HG03039 (cell line): ENCODE measurements at regions not wholly inside any gene's neighbourhood (a gene's known extent, or its start where the extent isn't known, plus 50 kb on each side); places are given as distances from the start of the nearest gene placed in this dataset.
A peak's percentile ranks its signal among the peaks of the same experiment; 100 is the strongest.
"Not testable (repeated sequence)": the region's sequence is repeated elsewhere in the genome, so short reads cannot be mapped to it uniquely, and the experiment has no call there.

Source experiments
- ATAC-seq: cut with Tn5 transposase; IDR thresholded peaks from one replicate; pipeline ENCODE4 v1.9.1; 2021; ENCODE audit warnings: mild to moderate bottlenecking, moderate library complexity; ENCODE audit not compliant: unreplicated experiment

DNA sequence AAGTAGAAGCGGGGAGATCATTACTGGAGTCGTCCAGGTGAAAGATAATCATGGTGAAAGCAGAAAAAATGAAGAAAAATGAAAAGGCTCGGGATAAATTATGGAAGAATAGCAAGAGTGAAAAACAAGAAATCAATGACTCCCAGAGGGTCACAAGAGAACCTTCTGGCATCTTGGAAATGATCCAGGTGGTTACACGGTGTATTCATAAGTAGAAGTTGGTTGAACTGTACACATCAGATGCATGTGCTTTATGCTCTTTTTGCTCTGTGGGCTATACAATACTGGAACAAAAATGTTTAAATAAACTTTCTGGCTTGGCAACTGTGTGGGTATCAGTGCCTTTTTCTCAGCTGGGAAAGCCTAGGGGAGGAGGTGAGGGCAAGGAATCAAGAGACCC lies 348.9 kb downstream of the RND3 start:
- ATAC-seq = no peak

DNA sequence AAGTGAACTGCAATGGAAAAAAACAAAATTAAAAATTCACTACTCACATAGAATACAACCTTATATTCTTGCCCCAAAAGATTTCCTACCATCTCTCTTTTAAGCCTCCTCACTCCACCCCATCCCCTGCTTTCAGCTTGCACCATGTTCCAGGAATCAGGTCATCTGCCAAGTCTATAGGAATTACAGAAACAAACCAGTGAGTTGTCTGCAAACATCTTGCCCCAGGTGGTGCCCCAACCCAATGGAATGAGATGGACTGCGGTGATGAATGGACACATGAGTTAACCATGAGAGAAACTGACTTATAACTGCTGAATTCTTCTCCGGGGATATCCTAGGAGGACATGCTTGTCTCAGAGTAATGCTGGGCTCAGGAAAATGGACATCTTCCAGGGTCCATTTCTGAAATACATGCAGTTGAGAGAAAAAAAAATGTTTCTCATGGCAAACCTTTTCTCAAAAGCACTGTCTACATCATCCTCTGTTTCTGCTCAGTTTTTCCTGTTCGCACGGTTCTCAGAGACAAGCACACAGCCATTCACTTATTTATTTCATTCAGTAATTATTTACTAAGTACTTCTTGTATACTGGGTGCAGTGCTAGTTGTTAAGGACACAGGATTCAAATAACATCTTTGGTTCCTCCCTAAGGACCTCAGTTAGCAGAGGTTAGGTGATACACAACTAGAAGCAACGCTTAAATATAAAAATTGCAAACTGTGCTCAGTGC lies 350.0 kb downstream of the RND3 start:
- ATAC-seq = no peak

DNA sequence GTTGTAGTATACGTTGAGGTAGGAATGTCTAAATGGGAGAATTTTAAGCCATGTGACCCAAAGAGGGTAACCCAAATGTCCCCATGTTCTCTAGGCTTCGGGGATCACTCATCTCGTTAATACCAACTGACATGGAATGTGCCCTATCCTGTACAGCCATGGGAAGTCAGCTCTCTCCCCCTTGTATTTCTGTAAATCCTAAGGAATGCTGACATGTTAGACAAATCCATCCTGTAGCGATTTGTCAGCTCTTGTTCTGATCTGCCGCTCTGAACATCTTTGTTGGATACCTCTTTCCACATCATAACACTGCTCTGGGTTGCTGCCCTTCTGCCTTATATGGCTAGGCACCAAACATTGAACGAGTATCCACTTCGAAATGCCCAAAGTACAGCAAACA lies 350.6 kb downstream of the RND3 start:
- ATAC-seq = no peak

DNA sequence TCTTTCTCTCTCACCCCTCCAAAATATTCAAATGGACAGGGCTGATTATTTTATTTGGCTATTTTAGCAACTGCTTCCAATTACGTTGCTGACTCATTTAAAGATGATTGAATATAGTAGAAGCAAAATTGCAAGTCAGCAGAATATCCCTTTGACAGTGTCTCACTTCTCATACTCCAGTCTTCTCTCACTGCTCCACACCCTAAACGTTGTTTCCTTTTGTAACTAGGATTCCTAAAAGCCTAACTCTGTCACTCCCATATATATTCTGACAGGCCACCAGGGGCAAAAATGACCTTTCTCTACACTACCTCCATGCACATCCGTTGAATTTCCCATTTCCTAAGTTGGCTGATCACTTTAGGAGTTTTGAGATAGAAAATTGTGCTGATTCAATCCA lies 351.1 kb downstream of the RND3 start:
- ATAC-seq = no peak

DNA sequence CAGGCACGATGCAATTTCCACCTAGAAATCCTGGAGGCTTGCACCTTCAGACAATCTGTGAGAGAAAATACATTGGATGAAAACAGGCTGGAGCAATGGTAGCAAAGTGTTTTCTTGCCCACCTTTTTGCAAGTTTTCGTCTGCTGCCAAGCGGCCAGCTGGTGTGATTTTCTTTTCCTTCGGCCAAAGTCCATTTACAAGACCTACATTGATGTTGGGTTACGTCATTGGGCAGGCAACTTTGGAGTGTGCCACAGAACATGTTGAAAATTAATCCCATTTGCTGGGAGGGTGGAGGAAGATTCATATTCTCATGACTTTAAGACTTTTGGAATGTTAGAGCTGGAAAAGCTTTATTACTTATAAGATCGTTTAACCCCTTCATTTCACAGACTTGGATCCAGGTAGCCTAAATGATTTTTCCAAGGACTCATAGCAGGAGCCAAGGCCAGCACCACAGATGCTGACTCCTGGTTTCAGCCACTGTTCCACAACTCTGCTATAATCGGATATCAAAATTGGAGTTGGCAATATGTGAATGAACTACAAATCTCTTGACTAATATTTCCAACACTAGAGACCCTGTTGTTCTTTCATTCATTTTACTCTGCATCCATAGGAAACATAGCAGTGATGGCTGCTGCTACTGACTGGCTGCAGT lies 352.1 kb downstream of the RND3 start:
- ATAC-seq = no peak

DNA sequence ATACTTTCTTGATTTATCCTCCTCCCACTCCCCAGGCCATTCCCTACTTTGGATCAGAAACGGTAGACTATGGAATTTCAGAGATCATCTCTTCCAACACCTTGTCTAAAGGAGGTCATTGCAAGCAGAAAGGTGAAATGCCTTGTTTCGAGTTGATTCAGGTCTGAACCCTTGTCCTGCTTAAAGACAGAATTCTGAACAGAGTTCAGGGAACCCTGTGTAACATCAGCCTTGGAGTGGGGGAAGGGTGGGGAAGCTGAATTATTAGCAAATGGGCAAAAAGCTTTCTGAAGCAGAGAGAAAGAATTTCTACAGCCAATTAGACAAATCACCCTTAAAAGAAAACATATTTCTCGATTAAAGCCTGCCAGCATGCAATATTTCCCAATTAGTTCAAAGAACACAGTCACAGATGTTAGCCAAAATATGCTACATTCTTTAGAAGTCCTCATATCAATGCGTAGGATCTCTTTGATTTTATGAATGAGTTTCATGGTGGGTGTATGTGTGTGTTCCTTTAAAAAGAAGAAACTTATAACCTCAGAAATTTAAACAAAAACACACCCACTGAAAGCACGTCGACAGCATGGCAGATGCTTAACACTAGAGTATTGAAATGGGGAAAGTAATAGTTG lies 353.1 kb downstream of the RND3 start:
- no peak for ATAC-seq

DNA sequence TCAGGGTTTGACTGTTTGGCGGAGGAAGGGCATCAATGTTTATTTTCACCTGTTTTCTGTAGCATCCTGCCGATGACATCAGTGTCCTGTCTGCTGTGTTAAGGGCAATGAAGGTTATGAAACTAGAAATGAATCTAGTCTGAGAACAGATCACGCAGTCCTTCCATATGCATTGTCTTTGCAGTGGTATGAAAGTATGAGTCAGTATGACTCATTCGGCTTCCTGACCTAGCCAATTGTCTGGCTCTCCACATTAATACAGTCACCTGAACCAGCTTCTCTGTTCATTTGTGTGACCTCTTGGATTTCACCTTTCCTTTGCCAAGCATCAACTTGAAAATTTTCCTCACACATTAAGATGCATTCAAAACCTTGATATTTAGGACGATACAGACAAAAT lies 353.8 kb downstream of the RND3 start:
- peak; percentile 92 for ATAC-seq

DNA sequence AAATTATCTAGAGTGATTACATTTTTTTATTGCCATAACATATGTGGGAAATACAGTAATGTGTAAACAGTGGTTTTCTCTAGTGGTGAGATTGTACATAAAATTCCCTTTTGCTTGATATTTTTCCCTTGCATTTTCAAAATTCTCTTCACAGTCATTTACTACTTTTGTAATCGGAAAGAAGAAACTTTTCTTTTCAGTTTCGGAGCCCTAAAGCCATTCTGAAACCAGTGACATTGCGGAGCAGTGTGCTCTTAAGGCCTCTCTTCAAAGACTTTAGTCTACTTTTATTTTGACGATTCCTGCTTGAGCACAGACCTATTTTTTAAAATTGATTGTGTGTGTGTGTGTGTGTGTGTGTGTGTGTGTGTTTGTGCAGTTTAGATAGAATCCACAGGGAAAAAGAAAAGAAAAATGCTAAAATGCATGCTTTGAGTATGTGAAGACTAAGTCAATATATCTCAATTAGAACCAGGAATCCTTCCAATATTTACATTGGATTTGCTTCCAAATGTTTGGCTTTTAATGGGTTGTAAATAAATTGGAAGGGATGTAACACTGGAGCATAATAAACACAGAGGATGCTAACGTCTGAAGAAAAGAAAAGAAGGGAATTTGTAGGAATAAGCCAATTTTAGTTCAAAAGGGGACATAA lies 357.4 kb downstream of the RND3 start:
- ATAC-seq = no peak

DNA sequence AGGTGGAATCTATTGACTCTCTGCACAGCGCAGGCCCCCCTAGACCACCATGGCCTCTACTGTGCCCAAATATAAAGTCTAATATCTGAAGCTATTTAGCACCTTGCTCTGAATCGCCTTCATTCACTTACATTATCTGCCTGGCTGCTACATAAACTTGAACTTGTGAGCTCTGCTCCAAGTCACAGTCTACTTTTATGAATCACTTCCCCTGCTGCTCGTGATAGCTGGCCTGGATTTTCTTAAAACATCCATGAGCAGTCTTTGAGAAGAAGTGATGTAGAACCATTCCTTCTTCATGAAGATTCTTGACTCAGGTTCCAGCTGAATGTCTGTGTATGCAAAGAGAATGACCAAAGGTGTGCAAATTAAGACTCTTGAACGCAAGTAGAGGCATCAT lies 359.5 kb downstream of the RND3 start:
- ATAC-seq = no peak

DNA sequence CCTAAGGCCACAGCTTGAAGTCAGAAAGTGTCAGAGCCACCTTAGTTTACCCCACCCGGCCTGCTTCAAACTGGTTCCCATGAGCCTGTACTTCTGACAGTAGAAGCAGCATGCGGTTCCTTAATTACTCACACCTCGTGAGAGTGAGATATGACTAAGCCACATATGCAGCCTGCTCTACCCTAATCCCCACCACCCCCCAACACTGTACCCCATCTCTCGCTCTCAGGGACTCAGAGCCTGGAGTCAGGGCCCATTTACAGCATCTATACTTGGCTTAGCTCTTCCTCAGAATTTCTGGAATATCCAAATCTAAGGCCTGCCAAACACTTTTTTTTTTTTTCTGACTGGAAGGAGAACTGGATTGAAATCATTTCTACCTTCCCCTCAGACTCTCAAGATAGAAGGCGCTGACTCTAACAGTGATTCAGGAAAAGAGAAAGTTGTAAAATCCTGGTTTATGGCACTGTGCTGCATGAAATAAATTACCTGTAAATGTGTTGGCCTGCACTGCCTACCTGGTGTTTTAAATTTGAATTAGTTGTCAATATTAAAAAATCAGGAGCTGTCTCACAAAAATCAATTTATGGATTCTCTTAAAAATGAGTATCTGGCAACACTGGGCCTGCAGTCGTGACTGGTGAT lies 360.0 kb downstream of the RND3 start:
- ATAC-seq = no peak

DNA sequence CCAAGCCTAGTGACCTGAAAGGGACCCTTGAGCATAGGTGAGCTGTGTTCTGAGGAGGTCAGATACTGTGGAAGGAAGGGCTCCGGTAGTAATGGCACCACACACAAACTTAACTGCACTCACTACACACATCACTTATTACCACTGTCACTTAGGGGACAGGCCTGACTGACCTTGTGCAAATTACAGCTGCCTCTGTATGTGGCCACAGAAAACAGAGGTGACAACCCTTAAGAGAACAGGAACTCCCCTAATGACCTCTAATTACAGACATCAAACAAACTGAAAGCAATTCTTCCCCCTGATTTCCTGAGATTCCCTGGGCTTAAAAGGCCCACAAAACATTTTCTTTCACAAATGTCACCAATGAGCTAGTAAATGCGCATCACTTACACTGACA lies 360.6 kb downstream of the RND3 start:
- ATAC-seq = no peak

DNA sequence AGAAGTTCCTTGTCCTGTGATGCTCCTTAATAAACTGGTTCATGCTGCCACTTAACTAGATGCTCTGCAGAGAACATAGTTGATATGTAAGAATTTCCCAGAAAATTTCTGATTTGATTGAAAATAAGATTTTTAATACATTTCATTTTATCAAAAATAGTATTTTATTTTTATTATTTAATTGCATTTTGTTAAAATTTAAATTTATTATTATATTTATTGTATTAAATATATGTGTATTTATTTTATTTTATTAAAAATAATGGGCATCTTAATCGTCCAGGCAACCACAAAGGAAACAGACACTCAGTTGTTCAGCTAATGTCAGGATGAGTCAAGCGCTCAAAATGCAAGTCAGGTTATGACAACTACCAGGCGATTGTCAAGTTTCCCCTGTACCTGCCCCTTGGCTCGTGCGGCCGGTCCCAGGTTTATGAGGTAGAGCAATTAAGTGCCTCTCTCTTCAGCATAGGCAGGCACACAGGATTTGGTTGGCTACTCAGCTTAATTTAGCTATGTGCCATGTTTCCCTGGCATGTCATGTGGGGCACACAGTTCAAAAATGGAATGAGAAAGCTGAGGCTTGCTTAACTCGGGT lies 361.2 kb downstream of the RND3 start:
- no peak for ATAC-seq

DNA sequence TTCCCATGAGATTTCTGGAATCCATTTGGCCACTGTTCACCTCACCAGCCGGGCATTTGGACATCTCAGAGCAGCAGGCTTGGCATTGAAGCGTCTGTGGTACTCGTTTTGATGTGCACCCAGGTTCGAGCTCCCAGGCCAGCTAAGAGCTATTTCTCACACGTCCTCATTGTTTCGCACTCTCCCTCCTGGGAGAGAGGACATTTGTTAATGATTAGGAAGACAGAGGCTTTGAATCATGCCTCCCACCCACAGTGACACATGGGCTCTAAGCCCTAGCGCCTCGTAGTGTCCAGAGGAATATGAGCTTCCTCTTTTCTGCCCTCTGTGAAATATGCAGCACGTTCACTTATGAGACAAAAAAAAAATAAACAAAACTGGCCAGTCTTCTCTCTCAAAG lies 361.8 kb downstream of the RND3 start:
- ATAC-seq = no peak

DNA sequence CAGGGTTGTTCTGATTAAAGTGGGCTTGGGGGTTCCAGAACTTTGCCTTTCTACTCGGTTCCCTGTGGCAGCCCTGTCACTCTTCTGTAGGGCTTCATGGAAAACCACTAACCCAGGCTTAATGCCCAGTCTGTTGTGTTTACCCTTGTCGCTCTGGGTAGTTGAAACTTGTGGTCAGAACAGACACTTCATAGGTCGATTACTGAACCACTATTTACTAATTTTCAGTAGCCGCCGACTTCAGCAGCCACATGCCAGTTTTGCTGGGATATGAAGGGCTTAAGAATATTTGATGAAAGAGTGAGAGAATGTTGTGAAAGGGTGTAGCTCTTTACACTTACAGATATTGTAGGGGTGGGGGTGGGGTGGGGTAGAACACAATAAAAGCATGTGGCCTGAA lies 362.3 kb downstream of the RND3 start:
- no peak for ATAC-seq

DNA sequence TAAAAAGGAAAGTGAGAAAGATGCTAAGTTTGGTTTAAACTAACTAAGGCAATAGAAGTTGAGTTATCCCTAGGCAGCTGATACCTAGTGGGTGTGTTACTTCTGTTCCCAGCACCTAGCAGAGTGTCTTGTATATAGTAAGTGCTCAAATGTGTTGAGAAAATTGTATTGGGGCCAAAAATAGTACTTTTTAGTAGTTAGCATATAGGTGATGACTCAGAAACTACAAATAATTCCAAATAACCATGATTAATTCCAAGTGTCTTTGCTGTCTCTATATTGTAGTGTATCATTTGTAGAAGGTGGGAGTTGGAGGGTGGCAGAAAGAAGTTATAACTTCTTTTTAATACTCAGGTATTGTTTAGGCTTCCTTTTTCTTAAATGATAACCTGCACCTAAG lies 362.7 kb downstream of the RND3 start:
- ATAC-seq = no peak

DNA sequence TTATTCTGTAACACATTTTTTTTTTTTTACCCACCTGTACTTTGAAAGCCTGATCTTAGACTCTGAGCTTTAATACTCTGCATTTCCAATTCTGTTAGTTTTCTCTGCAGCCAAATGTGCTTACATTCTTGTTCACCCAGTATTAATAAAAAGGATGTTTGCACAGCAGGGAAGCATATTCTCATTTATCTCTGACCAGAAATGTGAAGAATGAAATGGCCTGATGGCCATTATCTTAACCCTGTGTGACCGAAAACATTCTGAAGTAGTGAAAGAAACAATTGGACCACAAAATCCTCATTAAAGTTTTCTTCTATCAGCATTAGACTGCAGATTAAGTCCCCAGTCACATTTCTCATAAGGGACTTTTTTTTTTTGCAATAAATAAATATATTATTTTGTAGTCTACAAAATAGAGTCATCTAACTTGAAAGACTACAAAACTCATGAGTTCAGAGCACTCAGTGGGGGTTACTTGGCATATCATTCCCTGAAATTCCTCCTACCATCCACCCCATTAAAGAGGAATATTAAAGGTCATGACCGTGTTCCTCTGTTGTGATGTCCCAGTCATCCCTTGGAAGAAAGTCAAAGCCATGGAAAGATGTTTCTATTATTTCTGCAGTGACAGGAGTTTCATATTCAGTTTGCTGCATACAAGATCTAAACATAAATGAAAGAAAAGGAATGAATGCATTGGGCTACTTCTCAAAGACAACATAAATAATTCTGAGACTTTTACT lies 364.4 kb downstream of the RND3 start:
- ATAC-seq = no peak

DNA sequence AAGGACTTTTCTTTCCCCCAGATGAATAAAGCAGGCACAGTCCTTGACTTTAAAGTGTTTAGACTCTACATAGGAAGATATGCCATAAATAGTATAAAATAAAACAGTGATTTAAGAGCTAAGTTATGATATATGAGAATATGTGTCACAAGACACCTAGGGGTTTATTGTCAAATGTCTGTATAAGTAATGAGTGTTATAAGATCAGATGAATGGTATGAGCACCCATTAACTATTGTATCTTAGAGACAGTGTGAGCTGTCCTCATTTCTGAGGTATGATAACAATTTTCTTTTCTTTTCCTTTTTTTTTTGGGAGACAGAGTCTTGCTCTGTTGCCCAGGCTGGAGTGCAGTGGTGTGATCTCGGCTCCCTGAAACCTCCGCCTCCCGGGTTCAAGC lies 365.3 kb downstream of the RND3 start:
- no peak for ATAC-seq

DNA sequence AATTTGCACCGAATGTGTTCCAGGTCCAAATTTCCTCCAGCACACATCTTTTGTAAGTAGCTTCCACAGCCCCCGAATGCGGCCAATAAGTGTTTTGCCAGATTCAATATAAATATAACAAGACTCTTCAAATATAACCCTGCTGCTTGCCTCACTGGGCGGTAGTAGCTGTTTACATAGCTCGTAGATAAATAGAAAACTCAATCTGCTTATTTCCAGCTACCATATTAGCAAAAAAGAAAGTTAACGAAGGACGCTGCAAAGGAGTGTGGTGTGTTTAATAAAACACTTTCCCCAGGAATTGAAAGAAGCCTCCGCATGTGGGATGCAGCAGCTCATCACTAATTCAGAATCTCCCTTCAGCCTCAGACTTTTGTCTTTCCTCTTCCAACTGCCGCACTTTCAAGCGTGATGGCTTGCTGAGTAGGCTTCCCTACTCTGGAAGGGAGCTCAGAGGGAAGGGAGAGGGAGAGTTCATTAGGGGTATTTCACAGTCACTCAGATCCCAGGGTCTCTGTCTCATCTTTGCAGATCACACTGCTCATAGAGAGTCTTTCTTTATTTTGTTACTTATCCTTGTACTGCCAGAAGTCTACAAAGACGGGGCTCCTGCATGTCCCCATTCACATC lies 367.0 kb downstream of the RND3 start:
- ATAC-seq = no peak

DNA sequence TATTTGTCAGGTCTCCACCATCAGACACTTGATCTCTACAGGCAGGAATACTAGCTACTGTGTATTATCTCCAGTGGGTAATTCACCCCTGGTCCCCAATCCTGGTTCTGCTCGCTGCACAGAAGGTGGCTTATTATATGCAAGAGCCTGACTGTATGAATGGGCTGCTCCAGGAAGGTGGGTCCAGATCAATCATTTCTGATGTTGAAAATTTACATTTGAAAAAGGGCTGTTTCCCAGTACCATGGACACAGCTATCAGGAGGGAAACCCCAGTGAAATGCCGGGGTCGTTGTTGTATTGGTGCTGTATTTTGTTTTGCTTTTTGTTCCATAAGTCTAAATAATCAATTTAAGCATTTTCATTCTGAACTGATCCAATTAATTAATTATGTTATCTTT lies 367.6 kb downstream of the RND3 start:
- ATAC-seq = no peak

DNA sequence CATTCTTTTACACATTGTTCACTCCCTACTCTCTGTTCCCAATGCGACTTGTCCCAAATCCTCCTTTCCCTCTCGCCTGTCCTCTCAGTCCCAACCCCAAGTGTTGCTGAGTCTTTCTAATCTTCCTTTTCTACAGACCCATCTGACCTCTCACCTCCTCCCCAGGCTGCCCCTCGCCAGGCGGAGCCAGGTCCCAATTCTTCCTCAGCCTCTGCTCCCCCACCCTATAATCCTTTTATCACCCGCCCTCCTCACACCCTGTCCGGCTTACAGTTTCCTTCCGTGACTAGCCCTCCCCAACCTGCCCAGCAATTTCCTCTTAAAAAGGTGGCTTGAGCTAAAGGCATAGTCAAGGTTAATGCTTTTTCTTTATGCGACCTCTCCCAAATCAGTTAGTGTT lies 373.4 kb downstream of the RND3 start:
- not testable (repeated sequence) for ATAC-seq
